SIG-M5 (cell line): ENCODE measurements at regions not wholly inside any gene's neighbourhood (a gene's known extent, or its start where the extent isn't known, plus 50 kb on each side); places are given as distances from the start of the nearest gene placed in this dataset.

Experiments used
- DNase-seq: peaks from one replicate; lab custom pipeline; 2025; lab: John Stamatoyannopoulos, UW

GRCh38 chr2:111652038-111652437 is 232.0 kb downstream of the ANAPC1 start:
- no peak for DNase-seq

DNA sequence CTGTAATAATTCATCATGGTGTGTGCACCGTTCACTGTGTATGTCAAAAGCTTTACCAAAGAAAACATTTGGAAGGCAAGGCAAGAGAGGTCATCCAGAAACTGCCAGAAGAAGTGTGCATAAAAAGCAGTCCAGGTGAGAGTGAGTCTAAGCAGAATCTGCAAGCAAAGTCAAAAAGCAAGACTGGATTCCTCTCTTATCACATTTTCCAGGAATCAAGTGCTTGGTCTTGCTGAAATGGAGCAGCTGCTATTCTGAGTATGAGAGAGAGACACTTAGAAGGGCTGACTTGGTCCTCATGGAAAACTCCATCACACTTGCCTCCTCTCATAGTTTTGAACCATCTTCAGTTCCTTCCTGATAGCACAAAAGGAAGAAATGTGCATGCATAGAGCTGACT is 231.3 kb downstream of the ANAPC1 start:
- DNase-seq = no peak

- no peak for DNase-seq
Observed at GRCh38 chr2:111653103-111653624, 230.8 kb downstream of the ANAPC1 start.

GRCh38 chr2:111653913-111654312 is 230.1 kb downstream of the ANAPC1 start:
- no peak for DNase-seq

DNA sequence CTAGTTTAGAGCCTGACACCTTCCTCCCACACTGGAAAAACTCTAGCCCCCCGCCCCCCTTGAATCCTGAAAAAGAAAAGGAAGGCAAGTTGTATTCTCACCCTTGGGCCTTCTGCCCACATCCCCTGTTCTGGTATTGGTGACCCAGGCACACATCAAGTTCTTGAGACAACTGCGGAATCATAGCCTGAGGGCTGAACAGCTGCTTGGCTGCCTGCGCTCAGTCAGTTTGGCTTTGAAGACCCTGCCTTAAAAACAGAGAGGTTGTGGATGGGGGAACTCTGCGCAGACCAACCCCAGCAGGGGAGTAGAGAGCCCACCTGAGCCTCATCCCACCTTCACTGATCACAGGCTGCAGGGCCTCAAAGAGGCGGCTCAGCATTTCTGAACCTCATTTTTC is 229.2 kb downstream of the ANAPC1 start:
- DNase-seq = no peak

DNA sequence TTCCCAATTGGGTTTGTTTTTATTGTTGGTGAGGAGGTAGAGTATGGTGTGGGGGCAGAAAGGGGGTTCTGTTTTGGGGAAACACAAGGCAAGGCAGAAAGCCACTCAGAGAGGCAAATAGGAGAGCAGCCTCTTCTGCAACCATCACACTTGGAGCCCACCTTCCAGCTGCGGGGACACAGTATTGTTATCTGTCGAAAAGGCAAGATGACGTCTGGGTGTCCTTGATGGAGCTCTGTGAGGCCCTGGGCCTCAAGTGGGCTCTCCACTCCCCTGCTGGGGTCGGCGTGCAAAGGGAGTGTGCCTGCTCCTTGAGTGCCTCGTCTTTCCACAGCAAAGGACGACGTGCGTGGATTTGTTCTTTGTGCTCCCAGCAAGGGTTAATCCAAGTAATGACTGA is 227.6 kb downstream of the ANAPC1 start:
- no peak for DNase-seq

DNA sequence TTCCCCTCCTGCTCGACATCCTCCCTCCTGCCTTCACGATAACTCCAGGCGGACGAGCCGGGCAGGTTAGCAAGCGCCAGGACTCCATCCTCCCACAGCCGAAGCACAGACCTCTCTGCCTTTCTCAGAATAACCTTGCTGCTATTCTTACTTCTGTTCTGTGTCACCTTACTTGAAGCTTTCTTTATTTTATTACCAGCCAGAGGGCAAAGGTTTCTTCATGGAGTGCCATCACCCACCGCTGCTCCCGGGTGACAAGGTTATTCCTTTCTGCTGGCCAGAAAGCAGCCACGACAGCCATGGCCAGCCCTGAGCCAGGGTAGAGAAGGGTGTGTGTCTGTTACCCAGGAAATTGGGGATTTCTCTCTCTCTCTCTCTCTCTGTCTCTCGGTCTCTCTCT is 227.1 kb downstream of the ANAPC1 start:
- no peak for DNase-seq

GRCh38 chr2:111657351-111657975 is 226.5 kb downstream of the ANAPC1 start:
- DNase-seq = no peak

- DNase-seq = peak; percentile 41
Observed at GRCh38 chr2:111659361-111660333, 224.3 kb downstream of the ANAPC1 start.

GRCh38 chr2:111660811-111661210 is 223.2 kb downstream of the ANAPC1 start:
- no peak for DNase-seq

- no peak for DNase-seq
Observed at GRCh38 chr2:111661286-111661940, 222.6 kb downstream of the ANAPC1 start.

GRCh38 chr2:111662039-111662770 is 221.8 kb downstream of the ANAPC1 start:
- no peak for DNase-seq

DNA sequence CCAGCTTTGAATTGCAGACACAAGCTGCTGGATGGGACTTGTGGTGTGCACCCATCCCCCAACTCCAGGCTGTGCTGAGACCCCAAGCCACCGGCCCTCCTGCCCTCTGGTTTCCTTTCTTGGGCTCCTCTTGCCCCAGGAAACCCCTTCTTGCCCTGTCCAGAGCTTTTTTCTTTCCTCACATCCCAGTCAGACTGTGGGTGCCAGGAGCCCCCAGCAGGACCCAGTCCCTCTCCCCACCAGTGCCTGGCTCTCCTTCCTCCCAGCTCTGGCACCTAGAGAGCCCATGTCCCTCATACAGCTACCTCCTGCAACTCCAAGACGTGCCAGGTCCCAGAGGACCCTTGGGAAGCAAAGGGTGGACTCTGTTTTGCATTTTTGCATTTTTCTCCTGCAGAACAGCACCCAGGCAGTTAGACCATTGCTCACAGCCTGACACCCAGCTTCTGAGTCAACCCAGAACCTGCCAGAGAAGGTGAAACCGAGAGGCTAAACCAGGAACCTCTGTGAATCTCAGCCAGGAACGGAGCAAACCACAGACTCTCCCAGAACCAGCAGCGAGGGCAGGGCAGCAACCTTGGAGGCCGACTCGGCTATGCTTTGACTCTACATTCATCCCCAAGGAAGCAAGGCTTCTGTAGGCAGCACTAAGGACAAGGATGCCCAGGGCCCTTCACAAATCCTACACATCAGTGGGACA is 221.1 kb downstream of the ANAPC1 start:
- no peak for DNase-seq

- no peak for DNase-seq
Observed at GRCh38 chr2:111663471-111664274, 220.3 kb downstream of the ANAPC1 start.

- no peak for DNase-seq
Observed at GRCh38 chr2:111664275-111664850, 219.6 kb downstream of the ANAPC1 start.

GRCh38 chr2:111665011-111665410 is 219.0 kb downstream of the ANAPC1 start:
- no peak for DNase-seq

GRCh38 chr2:111665551-111666116 is 218.4 kb downstream of the ANAPC1 start:
- no peak for DNase-seq

- DNase-seq = no peak
Observed at GRCh38 chr2:111666160-111666559, 217.8 kb downstream of the ANAPC1 start.

GRCh38 chr2:111667001-111667400 is 217.0 kb downstream of the ANAPC1 start:
- no peak for DNase-seq
